GM08714 (cell line): ENCODE measurements at regions not wholly inside any gene's neighbourhood (a gene's known extent, or its start where the extent isn't known, plus 50 kb on each side); places are given as distances from the start of the nearest gene placed in this dataset.
"Not testable (repeated sequence)": the region's sequence is repeated elsewhere in the genome, so short reads cannot be mapped to it uniquely, and the experiment has no call there.

Experiments used
- H3K4me3 ChIP-seq: fragments of 200-500 bp; sonication (Bioruptor generic); 2 replicates; pipeline ENCODE4 v1.5.1; 2014; ENCODE audit warnings: mild to moderate bottlenecking, low read length, inconsistent platforms
- ZNF274 ChIP-seq: IDR thresholded peaks from 2 replicates; pipeline ENCODE4 v1.6.1; 2012; ENCODE audit warnings: mild to moderate bottlenecking, low read depth, low read length

- H3K4me3 ChIP-seq, result no peak overlapping the region
- TF ChIP-seq ZNF274, result no peak
These were observed 328.1 kb downstream of the IL20RB start for GRCh38 chr3:137285924-137286323.

GRCh38 chr3:137293086-137293485 lies 335.3 kb downstream of the IL20RB start:
- TF ChIP-seq ZNF274, result no peak
- no peak overlapping the region for H3K4me3 ChIP-seq

- H3K4me3 ChIP-seq, result no peak overlapping the region
These were observed 336.4 kb downstream of the IL20RB start for GRCh38 chr3:137294139-137294538.

GRCh38 chr3:137294839-137295238 lies 337.1 kb downstream of the IL20RB start:
- TF ChIP-seq ZNF274, result no peak
- H3K4me3 ChIP-seq, result no peak overlapping the region

More at GRCh38 chr3:137294139-137294538, 336.4 kb downstream of the IL20RB start:
- TF ChIP-seq ZNF274, result no peak

- no peak for TF ChIP-seq ZNF274
- H3K4me3 ChIP-seq, result no peak overlapping the region
These were observed 337.6 kb downstream of the IL20RB start for GRCh38 chr3:137295336-137295735.

- H3K4me3 ChIP-seq, result no peak overlapping the region
- no peak for TF ChIP-seq ZNF274
These were observed 338.3 kb downstream of the IL20RB start for GRCh38 chr3:137296116-137296515.

- no peak overlapping the region for H3K4me3 ChIP-seq
- no peak for TF ChIP-seq ZNF274
These were observed 340.0 kb downstream of the IL20RB start for GRCh38 chr3:137297770-137298169.

- no peak overlapping the region for H3K4me3 ChIP-seq
- TF ChIP-seq ZNF274, result no peak
These were observed 342.9 kb downstream of the IL20RB start for GRCh38 chr3:137300703-137301102.

- H3K4me3 ChIP-seq, result no peak overlapping the region
- TF ChIP-seq ZNF274, result no peak
These were observed 346.7 kb downstream of the IL20RB start for GRCh38 chr3:137304313-137305056.

GRCh38 chr3:137324114-137324513 lies 366.3 kb downstream of the IL20RB start:
- H3K4me3 ChIP-seq, result no peak overlapping the region
- no peak for TF ChIP-seq ZNF274

- no peak overlapping the region for H3K4me3 ChIP-seq
- TF ChIP-seq ZNF274, result no peak
These were observed 367.4 kb downstream of the IL20RB start for GRCh38 chr3:137325170-137325569.

GRCh38 chr3:137325934-137326333 lies 368.2 kb downstream of the IL20RB start:
- TF ChIP-seq ZNF274, result no peak
- H3K4me3 ChIP-seq, result peak overlapping the region; percentile 14; the same call in 1 of the 2 replicates

GRCh38 chr3:137329594-137329993 lies 371.8 kb downstream of the IL20RB start:
- no peak for TF ChIP-seq ZNF274
- no peak overlapping the region for H3K4me3 ChIP-seq

GRCh38 chr3:137330246-137330645 lies 372.5 kb downstream of the IL20RB start:
- H3K4me3 ChIP-seq, result no peak overlapping the region
- no peak for TF ChIP-seq ZNF274

- no peak overlapping the region for H3K4me3 ChIP-seq
- no peak for TF ChIP-seq ZNF274
These were observed 374.5 kb downstream of the IL20RB start for GRCh38 chr3:137332297-137332696.

GRCh38 chr3:137335478-137335877 lies 377.7 kb downstream of the IL20RB start:
- no peak overlapping the region for H3K4me3 ChIP-seq
- no peak for TF ChIP-seq ZNF274

GRCh38 chr3:137338400-137338799 lies 380.6 kb downstream of the IL20RB start:
- not testable (repeated sequence) for H3K4me3 ChIP-seq
